CD4-positive, alpha-beta T cell treated with Interleukin-12 subunit alpha and Interleukin-12 subunit beta, for 1 hour (primary cell): ENCODE measurements at regions not wholly inside any gene's neighbourhood (a gene's known extent, or its start where the extent isn't known, plus 50 kb on each side); places are given as distances from the start of the nearest gene placed in this dataset.
"Not testable (repeated sequence)": the region's sequence is repeated elsewhere in the genome, so short reads cannot be mapped to it uniquely, and the experiment has no call there.

Experiments used
- DNase-seq: peaks from one replicate; pipeline ENCODE4 v3.0.0-alpha.2; 2020

DNA sequence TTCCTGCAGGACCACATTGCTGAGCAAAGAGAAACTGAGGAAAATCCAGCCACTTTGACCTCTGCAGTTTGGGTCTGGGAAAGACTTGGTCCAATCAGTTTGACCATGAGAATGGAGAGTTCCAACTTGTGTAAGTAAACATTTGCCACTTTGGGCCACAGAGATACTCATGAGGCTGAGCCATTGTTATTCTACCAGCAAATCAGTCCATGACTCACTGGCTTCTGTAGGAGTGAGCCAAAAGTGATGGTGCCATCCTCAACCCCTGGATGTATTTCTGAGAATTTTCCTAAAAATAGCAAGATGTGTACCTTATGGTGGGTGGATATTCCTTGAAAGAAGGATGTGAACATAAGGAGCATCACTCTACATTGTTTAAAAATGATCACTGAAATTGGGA lies 192.9 kb upstream of the OR4E1 start:
- DNase-seq = no peak

GRCh38 chr14:21863289-21863688 lies 189.7 kb upstream of the OR4E1 start:
- DNase-seq = no peak

DNA sequence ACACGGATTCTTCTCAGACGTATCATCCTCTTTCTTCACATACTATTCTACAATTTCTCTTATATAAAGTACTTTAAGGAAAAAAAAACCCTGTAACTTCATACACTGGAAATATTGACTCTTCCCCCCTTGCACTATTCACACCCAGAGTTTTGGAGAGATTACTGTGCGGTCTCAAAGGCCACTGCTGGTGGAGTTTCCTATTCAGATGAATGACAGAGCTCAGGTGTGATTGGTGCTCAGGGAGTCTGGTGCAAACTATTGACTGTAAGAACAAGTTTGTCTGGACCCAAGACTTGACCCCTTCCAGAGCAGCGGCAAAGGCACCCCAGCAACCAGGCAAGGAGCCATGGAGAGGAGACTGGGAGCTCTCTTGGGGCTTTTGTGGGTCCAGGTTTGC lies 187.5 kb upstream of the OR4E1 start:
- DNase-seq = no peak

DNA sequence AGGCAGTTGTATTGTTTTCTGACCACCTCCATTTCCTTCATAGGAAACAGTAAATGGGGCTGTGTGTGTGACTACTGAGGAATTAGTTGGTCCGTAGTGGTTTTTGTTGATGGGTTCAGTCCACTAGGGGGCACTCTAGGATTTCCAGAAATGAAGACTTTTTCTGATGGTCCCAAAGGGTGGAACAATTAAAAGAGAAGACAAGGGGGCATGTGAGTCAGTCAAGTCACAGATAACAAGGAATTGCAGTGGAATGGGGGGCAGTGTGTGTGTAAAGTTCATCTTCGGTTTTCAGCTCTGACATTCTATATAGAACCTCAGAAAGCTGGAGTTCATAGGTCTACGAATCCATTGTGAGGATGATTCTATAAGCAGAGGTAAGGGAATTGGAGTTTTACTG lies 186.6 kb upstream of the OR4E1 start:
- peak; percentile 68 for DNase-seq

DNA sequence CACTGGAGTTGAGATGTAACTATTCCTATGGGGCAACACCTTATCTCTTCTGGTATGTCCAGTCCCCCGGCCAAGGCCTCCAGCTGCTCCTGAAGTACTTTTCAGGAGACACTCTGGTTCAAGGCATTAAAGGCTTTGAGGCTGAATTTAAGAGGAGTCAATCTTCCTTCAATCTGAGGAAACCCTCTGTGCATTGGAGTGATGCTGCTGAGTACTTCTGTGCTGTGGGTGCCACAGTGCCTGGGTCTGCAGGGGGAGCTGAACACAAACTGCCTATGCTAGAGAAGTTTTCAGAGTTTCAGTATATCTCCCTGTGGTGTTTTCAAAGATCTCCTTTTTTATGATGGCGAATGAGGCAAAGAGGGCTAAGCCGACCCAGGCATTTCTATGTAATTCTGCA lies 179.2 kb upstream of the OR4E1 start:
- no peak for DNase-seq

DNA sequence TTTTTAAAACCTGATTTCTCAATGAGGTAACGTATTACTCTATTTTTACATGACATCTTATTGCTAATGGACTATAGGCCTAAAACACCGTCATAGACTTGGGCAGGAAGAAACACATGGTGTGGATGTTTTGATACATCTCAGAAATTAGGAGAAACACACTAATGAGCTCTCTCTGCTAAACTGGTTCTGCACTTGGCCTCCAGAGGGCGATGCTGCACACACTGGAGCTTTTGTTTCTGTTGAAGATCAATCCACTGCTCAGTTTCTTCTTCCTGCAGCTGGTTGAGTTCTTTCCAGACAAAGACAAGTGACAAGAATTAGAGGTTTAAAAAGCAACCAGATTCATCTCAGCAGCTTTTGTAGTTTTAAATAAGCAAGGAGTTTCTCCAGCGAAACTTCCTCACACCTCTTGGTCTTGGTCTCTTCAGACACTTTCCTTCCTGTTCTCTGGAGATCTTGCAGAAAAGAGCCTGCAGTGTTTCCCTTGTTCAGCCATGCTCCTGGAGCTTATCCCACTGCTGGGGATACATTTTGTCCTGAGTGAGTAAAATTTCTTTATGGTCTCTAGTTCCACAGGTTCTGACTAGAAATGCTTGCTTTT lies 178.5 kb upstream of the OR4E1 start:
- DNase-seq = peak; percentile 72

DNA sequence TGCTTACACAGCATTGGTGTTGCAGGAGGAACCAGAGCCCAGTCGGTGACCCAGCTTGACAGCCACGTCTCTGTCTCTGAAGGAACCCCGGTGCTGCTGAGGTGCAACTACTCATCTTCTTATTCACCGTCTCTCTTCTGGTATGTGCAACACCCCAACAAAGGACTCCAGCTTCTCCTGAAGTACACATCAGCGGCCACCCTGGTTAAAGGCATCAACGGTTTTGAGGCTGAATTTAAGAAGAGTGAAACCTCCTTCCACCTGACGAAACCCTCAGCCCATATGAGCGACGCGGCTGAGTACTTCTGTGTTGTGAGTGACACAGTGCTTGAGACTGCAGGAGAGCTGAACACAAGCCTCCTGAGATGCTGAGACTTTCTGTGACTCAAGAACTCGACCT lies 173.3 kb upstream of the OR4E1 start:
- DNase-seq = peak; percentile 30

DNA sequence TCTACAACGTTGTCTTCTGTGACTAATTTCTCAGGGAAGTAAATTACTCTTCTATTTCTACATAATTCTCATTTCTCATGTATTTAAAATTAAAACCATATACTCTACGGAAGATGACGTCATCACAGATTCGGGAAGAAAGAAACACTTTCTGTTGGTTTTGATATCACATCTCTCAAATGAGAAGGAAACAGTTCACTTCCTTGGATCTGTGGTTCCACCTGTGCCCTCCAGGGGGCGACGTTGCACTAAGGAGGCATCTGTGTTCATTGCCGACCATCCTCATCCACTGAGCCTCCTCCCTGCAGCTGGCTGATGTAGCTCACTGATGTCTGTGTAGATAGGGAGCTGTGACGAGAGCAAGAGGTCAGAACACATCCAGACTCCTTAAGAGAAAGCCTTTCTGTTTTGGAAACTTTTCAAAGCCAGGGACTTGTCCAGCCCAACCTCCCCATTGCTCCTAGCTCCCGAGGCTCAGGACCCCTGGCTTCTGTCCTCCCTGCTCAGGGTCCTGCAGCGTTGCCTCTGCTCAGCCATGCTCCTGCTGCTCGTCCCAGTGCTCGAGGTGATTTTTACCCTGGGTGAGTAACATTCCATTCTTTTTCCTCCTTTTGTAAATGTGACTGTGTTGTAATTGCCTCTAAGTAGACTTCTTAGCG lies 172.7 kb upstream of the OR4E1 start:
- DNase-seq = peak; percentile 76

GRCh38 chr14:21840765-21841164 lies 167.1 kb upstream of the OR4E1 start:
- DNase-seq = peak; percentile 56

DNA sequence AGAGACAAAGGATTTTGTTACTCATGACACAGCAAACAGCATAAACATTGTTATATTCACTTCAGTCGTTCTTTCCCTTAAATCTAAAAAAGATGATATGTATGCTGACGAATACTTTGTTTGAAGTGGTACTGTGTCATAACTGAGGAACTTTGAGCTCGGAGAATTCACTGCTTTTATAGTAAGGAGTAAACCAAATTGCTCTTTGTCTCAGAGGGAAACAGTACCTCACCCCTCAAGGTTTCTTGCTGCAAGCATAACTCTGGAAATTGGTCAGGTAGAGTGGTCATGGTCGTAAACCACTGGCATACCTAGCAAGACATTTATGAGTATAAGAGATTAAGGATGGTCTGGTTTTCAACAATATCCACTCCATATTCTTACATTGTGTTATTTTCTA lies 160.2 kb upstream of the OR4E1 start:
- no peak for DNase-seq

GRCh38 chr14:21825845-21826244 lies 152.2 kb upstream of the OR4E1 start:
- DNase-seq = no peak

DNA sequence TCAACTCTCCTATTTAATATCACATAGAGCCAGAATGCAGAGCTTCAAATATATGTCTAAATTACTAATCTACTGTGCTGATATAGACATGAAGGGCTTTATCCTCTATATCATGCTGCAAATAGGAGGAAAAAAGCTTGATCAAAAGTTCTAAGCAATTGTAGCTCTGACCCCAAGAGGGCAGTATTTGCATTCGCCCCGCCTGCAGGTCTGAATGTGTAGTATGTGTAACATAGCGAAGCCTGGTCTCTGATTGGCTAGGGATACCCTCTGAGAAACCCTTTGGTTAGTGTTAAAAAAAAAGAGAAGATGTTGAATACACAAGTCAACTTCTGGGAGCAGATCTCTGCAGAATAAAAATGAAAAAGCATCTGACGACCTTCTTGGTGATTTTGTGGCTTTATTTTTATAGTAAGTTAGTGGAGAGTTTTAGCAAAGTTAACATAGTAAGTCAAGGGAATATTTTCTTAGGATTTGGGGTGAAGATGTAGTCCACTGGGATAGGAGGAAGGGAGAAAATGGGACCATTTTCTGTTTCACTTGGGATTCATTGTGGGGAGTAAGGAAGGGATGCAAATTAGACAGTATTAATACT lies 151.6 kb upstream of the OR4E1 start:
- DNase-seq = peak; percentile 65

DNA sequence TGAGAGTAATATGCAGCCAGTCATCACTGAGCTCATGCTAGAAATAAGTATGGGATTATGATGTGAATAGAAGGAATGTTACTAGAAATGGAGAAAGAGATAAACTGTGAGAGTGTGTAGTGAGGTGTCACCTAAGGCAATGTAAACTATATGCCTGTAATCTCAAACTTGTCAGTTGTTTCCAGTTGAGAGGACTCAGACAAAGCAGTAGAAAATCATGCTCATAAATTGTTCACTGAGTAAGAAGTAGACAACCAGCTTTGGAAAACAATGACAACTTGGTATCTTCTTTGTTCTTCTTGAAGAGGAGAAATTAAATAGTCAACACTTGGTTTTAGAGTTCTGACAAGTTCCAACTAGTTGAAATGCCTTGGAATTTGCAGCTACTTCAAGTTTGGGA lies 148.5 kb upstream of the OR4E1 start:
- DNase-seq = no peak

DNA sequence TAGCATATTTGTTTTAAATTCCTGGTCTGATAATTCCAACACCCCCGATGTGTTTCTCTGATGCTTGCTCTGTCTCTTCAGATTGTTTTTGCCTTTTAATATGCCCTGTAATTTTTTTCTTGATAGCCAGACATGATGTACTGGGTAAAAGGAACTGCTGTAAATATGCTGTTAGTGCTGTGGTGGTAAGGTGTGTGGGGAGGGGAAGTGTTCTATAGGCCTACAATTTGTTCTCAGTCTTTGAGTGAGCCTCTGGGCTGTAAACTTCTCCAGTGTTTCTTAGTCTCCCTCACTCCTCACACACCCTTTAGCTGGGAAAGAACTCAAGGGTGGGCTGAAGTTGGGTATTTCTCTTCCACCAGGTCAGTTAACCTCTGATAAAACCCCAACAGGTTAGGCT lies 147.0 kb upstream of the OR4E1 start:
- DNase-seq = no peak

DNA sequence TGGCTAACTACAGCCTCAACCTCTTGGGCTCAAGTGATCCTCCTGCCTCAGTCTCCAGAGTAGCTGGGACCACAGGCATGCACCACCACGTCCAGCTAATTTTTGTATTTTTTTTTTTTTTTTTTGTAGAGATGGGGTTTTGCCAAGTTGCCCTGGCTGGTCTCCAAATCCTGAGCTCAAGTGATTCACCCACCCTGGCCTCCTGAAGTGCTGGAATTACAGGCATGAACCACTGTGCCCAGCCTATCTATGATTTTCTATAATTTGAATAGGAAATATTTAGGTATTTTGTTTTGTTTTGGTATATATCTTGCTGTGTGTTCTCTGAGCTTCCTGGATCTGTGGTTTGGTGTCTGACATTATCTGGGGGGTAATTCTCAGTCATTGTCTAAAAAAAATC lies 146.3 kb upstream of the OR4E1 start:
- DNase-seq = not testable (repeated sequence)

DNA sequence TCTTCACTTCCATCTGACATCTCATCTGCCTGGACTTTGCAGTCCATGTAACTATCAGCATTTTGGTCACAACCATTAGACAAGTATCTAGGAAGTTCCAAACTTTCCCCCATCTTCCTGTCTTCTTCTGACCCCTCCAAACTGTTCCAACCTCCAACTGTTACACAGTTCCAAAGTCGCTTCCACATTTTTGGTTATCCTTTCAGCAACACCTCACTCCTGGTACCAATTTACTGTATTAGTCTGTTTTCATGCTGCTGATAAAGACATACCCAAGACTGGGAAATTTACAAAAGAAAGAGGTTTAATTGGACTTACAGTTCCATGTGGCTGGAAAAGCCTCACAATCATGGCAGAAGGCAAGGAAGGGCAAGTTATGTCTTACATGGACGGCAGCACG lies 143.4 kb upstream of the OR4E1 start:
- DNase-seq = not testable (repeated sequence)

- no peak for DNase-seq
These were observed 134.4 kb upstream of the OR4E1 start for GRCh38 chr14:21807975-21808374.

DNA sequence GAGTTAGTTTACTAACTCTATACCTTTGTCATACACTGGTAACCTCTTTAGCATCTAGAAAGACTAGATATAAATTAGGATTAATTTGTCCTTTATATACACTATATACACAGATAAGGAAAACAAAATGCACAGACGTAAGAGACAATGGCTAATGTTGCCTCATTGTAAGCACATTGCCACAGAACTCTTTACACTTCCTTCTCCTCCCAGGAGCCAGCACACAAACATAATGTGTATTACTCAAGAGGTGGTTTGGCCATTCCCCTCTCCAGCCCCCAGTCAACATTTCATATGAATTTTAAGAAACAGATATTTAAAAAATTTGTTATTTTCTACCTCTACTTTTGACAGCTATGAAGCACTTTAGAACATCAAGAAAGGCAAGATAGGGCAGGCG lies 131.4 kb upstream of the OR4E1 start:
- no peak for DNase-seq

DNA sequence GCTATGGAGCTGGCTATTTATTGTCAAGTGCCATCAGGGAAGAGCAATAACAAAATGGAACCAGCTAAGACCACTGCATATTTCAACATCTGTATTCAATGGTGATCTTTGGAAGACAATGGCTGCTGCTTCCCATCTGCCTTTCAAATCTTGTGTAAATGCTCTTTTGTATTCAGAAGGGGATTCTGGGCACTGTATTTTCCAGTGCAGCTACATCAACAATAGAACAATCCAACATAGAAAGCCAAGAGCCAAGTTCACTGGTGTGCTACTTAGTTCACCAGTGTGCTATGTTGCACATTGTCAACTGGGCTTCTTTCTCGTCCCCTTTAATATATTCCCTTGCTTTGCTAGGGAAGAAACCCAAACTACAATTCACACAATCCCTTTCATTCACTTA lies 128.8 kb upstream of the OR4E1 start:
- DNase-seq = no peak

DNA sequence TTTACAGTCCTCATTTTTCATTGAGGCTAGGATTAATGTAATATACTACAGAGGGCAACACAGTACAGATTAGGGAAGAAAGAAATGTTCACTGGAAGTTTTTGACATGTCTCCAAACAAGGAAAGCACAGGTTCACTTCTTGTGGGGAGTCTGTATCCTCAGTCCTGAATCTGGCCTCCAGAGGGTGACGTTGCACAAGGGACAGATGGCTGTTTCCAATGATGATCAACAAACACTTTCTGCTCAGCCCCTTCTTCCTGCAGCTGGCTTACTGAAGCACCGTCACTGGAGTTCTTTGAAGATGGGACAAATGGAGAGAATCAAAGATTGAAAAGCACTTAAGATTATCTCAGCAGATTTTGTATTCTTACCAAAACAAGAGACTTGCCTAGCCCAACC lies 123.3 kb upstream of the OR4E1 start:
- peak; percentile 16 for DNase-seq

GRCh38 chr14:21795456-21795855 lies 121.8 kb upstream of the OR4E1 start:
- DNase-seq = no peak

DNA sequence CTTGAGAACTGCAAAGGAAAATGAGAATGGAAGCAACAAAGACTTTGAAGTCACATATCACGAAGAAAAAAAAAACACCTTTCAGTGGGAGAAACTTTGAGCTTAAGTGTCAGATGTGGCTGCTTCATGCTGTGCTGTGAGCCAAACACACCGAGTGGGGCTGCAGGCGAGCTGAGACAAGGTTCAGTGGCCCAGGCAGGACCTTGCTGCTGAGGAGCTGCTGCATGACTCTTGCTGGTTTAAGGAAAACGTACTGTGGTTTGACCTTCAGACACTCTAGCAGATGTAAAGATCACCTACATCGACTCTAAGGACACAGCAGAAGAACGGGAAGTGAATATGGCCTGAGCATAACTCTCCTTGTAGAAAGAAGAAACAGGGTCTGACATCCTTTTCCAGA lies 118.1 kb upstream of the OR4E1 start:
- no peak for DNase-seq

DNA sequence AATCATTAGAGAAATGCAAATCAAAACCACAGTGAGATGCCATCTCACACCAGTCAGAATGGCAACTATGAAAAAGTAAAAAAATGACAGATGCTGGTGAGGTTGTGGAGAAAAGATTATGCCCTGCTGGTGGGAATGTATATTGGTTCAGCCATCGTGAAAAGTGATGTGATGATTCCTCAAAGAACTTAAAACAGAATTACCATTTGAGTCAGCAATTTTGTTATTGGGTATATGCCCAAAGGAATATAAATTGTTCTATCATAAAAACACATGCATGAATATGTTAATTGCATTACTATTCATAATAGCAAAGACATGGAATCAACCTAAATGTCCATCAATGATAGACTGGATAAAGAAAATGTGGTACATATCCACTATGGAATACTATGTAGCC lies 115.1 kb upstream of the OR4E1 start:
- DNase-seq = not testable (repeated sequence)

DNA sequence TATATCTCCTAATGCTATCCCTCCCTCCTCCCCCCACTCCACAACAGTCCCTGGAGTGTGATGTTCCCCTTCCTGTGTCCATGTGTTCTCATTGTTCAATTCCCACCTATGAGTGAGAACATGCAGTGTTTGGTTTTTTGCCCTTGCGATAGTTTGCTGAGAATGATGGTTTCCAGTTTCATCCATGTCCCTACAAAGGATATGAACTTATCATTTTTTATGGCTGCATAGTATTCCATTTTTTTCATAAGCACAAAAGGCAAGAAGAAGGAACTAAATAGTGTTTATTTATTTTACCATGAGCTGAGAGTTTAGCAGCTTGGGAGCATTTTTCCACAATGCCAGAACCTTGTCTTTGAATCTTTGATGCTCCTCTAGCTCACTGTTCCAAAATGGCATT lies 113.6 kb upstream of the OR4E1 start:
- DNase-seq = not testable (repeated sequence)

- DNase-seq = no peak
These were observed 107.9 kb upstream of the OR4E1 start for GRCh38 chr14:21781543-21781942.
